Activated CD4-positive, CD25-positive, alpha-beta regulatory T cell (primary cell): ENCODE measurements at regions not wholly inside any gene's neighbourhood (a gene's known extent, or its start where the extent isn't known, plus 50 kb on each side); places are given as distances from the start of the nearest gene placed in this dataset.
"Not testable (repeated sequence)": the region's sequence is repeated elsewhere in the genome, so short reads cannot be mapped to it uniquely, and the experiment has no call there.

Experiments
- DNase-seq, 4 experiments: peaks; one replicate each; lab custom pipeline; 2025; lab: John Stamatoyannopoulos, UW

DNA sequence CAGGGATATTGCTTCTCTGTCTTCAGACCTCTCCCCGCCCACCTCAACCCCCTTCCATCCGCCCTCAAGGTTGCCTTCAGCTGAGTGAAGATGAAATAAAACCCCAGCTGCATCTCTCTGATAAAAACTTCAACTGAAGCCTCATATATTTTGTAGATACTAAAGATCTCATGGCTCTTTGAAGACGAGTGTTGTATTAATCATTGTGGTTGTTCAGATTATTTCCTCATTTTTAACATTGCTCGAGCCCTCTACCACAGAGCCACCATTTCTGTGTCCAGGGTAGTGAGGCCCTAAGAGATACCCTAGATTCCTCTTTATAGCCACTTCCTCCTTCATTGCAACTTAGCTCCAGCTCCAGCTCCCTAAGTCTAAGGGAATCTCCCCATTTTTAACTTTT, 312.8 kb upstream of the ZNF507 start:
- no peak for DNase-seq

DNA sequence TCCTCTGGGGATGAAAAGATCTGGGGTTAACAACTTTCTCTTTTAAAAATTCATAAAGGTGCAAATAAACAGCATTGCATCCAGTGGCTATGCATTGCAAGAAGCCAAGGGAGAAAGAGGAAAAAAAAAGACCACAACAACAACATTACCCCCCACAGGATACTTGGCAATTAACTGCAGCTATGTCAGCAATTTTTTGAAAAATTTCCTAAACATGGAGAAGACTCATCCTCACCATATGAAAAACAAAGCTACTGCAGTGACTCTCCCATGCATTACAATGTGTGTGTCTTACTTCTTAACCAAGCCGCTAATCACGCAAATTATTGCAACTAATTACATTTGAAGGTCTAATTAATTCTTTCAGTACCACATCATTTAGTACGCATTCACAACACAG, 309.8 kb upstream of the ZNF507 start:
- DNase-seq = no peak

DNA sequence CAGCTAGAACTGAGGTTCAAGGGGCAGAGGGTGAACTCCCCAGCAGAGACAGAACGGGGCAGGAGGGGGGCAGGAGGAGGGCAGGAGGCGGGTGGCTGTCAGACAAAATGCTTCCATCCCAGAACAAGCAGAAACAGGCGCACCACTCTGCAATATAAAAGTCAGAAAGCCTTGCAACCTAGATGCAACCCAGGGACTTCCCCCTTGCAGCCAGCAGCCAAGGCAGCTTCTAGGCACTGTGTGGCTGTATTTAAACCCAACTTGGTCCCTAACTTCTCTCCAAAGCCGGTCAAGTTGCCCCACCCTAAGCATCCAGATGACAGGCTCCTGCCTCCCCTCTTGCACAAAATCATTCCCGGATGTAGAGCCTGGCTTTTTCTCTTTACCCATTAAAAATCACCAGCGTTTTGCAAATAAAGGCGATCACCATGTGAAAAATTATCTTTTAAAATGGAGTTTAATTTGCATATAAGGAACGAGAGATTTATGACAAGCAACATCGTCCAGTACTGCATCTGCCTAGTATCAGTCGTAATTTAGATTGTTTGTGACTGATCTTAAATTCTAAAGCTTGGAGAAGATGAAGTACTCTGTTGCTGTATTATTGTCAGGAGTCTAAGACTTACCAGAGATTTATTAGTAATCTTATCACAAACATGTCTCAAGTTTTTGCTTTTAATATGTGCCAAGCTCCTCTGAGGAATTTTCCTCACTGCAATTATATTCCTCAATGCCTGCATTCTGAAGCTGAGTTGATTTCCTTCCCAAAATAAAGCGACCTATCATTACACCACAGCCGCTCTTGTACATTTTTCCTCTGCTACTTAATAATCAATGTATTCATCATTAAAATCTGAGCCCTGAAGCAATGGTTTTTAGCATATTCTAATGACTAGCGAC, 307.1 kb upstream of the ZNF507 start:
- no peak for DNase-seq

DNA sequence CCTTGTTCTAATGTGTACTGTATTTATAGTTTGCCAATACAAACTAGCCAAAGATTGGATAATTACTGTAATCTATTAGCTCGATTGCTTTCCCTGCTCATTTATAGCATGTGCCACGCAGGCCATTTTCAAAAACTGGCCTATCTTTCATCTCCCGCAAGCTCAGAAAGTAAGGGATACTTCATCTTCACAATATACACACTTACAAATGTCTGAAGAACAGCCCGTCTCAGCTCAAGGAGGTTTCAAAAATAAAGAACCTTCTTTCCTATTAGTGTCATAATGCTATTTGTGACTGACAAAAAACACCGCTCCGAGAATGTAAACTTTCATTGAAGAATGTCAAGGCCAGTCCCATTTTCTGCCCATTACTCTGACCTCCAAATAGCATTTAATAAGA, 306.4 kb upstream of the ZNF507 start:
- no peak for DNase-seq

DNA sequence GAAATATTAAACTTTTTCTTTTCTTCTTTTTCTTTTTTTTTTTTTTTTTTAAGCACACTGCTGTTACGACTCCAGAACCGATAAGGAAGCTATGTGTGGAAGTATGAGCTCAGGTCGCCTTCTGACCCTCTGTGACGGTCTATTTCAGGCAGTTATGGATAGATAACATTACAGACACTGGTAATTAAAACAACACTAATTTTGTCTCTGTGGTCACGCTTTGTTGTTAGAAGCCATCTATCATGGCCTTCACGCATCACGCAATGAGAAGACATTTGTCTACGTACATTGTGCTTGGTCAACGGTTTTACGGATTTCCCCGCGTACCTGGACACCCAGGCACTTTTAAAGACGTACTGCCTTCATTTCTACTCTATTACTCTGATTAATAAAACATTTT, 306.0 kb upstream of the ZNF507 start:
- DNase-seq = no peak

DNA sequence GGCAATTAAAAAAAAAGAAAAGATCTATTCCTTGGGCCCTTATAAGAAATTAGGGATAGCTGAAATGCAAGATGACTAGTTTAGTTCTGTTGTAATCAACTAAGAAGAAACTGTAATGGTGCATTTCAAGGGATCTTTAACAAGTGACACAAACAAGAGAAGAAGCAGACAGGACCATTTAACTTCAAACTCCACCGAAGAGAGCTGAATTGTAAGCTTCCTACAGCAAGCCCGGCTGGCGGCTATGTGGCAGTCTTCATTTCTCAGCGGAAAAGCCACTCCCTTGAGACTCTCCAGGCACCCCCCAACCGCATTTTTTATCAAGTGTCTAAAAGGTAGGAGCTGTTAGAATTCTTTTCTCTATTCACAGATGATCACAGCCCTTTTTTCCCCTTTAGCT, 305.2 kb upstream of the ZNF507 start:
- DNase-seq = no peak

DNA sequence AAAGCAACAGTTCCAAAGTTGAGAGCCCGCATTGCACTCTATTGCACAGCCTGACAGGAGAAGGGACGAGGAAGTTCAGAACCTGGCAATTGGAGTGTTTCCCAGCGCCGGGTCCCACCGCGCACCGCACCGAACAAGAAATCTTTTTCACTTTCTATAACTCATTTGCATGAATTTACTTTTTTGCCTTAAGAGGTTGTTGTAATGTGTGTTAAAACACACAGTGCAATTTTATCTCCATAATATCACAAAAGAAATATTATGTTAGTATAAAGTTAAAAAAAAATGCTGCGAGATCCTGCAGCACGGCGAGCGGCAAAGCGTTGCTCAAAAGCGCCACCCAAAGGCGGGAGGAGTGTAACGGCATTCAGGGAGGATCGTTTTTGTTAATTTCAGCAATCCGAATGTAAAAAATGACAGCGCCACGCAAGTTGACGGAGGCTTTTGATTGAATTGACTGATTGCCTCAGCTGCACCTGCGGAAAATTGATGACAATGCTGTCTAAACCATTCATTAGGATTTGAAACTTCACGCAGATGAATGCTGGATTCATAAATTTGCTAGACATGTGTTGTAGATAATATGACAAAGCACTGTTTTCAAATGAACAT, 303.6 kb upstream of the ZNF507 start:
- DNase-seq = no peak

DNA sequence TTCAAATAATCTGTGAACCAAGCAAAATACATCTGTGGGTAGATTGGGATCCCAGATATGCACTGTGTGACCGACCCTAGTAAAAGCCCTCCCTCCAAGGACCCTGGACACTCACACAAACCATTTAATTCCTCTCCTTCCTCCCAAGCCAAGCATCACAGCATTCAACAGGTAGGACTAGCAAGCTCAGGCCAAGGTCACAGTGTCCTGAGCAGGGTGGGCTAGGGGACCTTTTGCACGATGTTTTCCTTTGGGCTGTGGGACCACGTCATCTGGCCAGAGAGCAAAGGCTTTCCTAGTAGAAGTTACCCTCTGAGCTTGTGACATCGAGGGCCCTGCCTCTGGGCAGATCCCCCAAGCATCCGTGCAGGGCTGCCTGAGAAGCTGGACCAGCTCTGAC, 297.6 kb upstream of the ZNF507 start:
- no peak for DNase-seq

DNA sequence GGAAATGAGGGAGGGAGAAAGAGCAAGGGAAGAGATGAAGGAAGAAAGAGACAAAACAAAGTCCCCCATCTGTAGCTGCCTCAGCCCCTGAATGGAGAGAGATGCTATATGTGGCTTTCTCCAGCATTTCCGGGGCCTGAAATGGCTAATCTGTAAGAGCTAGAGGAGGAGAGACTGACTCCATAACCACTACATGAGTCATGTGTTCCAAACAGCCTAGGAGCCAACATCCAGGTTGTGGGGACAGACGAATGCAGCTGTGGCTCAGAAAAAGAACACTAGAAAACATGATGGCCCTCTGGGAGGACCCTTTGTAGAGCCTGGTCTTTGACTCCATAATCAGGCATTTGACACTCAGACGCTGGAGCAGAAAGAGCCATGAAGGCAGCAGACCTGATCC, 292.0 kb upstream of the ZNF507 start:
- DNase-seq = no peak

DNA sequence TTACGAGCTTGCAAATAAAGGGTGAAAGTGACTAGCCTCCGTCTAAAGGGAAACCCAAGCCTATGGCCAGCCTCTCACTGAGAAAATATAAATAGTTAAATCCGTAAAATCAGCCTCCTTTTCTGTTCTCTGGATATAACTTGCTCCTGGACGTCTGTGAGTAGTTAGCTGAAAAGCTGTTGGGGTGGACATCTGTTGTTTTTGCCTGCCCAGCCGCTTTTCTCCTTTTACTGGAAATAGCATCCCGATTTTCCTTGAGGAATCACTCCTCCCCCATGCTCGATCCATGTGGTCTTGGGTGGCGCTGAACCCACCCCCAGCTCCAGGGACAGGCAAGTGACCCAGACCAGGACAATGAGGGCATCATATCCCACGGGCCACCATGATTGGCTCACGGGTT, 291.5 kb upstream of the ZNF507 start:
- no peak for DNase-seq

DNA sequence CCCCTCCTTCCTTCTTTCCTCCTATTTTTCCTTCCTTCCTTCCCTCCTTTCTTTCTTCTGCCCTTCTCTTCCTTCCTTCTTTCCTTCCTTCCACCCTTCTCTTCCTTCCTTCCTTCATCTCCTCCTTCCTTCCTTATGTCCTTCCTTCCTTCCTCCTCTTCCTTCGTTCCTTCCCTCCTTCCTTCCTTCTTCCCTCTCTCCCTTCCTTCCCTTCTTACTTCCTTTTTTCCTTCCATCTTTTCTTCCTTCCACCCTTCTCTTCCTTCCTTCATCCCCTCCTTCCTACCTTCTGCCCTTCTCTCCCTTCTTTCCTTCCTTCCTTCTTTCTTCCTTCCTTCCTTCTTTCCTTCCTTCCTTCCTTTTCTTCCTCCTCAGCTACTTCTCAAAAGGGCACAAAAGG, 287.3 kb upstream of the ZNF507 start:
- no peak for DNase-seq

DNA sequence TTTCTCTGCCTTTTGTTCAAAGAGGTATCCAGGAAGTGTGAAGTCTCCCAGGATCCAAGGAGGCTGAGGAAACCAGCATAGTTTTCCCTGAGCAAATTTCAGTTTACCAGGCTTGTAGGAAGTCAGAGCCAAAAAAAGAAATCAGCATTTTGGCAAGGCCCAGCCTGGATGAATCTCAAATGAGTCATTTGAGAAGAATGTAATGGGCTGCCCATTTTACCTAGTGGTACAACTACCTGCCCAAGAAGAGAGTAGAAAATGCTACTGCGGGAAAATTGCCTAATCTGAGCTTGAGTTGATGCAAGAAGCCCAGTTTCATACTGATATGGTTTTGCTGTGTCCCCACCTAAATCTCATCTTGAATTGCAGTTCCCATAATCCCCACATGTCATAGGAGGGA, 284.1 kb upstream of the ZNF507 start:
- DNase-seq = no peak

DNA sequence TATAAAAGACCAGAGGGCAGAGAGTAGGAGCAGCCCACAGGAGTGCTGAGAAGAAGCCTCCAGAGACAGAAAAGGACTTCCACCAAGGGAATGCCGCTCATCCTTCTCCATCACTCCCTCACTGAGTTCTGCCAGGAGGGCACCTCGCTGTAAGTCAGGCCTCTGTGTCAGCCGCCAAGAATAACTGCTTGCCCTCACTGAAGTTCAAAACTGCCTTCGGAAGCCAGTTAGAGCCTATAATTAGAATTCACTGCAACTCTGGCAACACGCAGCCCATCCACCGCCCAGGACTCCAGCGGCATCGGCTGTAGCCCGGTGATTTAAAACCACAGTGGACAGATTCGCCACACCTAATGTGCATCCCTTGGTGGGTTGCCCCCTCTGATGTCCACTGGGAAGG, 281.8 kb upstream of the ZNF507 start:
- DNase-seq = no peak

DNA sequence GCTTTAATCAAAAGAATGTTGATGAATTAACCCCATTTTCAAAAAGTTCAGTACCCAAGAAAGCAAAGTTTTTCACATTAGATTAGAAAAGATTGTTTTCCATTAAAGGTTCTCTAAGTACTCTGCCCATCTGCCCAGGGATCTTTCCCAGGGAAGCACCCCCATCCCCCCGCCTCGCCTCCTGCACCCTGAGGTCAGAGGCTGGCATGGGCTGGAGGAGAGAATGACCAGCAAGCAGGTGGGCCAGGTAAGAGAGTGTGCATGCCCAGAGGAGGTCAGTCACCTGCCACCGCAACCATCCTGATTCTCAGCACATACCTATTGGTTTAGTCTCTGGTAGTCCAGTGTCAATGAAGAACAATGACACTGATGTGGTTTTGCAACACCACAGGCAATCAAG, 279.4 kb upstream of the ZNF507 start:
- DNase-seq = no peak

DNA sequence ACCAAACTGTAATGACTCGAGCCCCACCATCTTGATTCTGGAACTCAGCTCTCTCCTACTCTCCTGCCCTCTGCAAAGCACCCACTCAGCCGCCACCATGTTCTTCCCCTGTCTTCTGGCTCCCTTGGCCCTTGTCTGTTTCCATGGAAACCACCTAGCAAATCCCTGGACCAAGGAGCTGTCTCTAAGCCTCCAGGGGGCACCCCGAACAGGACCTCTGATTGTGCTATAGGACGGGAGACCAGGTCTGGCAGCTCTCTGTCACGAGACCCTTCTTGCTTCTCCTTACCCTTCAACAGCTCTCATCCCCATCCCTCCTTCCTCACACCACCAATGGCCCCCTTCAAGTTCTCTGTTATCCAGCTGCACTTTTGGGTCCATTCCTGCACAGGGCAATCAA, 277.7 kb upstream of the ZNF507 start:
- DNase-seq = no peak

DNA sequence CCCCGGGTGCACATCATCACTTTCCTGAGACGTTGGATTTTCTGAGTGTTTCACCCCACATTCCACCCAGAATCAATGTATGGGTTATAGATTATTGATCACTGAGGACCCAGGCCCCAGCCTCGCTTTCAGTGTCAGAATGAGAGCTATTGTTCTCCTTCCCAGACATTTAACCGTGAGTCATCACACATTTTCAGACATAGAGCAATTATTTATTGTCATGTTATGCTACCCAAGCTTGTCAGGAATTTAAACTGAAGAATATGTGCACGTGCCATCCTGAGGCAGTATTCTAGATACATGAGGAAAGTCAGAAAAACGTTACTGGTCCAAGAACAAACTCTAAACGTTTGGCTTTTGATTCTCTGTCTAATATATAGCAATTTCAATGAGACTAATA, 276.6 kb upstream of the ZNF507 start:
- DNase-seq = no peak

DNA sequence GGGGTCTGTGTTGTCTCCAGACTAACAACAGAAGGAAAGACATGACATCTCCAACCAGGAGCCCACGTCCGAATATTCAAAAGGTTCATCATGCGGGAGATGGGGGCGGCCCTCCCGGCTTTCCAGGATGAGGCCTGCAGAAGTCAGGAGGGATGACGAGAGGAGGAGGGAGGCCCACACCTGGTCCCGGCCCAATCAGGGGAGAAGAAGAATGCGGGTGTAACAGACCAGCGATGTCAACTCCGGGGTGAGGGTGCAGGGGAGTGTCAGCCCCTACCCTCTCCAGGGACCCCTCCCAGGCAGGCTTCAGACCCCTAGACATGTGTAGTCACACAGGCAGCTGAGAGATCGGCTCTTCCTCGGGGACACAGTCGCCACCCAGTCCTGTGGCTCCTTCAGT, 275.3 kb upstream of the ZNF507 start:
- no peak for DNase-seq

DNA sequence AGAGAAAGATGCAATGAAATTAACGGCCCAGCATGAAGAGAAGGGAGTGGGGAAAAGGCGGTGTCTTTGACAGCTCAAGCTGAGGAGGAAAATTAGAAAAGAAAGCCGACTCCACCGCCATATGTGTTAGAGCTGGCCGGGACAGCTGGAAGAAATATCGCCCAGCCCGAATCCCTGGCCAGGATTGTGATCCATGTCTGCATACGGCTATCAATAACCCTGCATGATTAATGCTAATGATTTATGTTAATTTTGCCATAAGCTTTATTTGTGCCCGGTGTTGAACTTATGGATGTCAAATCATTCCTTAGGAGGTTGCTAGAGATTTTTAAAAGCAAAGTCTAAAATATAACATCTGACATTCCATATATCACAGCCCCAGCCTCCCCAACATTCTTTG, 263.4 kb upstream of the ZNF507 start:
- no peak for DNase-seq

DNA sequence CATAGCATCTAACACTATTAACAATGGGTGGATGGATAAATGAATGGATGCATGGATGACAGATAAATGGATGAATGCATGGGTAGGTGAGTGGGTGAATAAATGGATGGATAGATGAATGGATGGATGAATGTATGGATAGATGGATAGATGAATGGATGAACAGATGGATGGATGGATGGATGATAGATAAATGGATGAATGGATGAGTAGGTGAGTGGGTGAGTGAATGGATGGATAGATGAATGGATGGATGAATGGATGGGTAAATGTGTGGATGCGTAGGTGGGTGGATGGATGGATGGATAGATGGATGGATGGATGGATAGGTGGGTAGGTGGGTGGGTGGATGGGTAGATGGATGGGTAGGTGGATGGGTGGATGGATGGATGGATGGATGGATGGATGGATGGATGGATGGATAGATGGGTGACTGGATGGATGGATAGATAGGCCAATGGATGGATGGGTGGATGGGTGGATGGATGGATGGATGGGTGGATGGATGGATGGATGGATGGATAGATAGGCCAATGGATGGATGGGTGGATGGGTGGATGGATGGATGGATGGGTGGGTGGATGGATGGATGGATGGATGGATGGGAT, 260.6 kb upstream of the ZNF507 start:
- not testable (repeated sequence) for DNase-seq

DNA sequence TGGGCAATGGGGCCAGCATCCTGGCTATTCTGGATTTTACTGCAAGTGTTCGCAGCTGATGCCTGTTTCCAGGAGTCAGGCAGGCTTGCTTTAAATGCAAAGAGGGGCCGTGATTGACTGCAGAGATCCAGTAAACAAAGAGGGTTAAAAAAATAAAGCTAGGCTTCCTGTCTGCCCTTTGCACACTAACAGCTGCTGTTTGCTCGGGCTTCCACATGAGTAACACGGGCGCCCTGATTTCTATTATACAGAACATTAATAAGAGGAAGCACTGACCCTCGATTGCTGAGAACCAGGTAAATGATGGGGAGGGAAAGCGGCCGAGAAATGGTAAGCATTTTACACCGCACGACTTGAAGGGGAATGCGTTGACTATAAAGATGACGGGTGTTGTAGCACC, 254.2 kb upstream of the ZNF507 start:
- DNase-seq = no peak

DNA sequence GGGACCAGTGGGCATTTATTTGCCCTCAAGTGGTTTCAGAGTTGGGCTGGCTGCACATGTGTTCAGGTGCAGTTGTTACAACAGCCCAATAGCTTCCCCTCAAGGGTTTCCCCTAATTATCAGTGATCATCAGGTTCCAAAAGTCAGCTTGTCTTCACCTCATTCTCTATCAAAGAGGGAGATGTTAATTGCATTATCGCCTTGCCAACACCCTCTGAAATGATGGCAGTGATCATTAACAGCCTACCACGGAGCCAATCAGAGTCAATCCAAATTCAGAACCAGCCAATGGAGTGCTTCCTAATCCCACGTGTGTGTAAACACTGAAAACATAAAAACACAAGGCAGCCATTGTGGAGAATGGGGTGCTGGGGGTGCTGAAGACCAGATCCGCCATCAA, 248.4 kb upstream of the ZNF507 start:
- no peak for DNase-seq

DNA sequence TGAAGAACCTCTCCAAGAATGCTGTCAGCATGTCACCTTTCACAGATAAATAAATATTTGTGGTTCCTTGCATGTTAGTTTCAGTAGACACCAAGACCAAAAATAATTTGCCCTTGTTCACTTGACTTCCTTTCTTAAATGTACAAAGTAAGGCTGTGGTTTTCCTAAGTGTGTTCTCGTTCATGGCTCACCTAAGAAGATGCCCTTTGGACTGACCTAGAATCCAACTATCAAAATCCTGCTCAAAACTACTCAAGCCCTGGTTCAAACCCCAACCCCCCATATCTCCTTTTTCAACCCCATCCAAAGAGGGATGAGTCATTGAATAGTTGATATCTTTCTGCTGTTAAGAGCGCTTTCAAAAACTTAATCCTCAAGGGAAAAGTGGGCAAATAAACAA, 247.8 kb upstream of the ZNF507 start:
- no peak for DNase-seq

DNA sequence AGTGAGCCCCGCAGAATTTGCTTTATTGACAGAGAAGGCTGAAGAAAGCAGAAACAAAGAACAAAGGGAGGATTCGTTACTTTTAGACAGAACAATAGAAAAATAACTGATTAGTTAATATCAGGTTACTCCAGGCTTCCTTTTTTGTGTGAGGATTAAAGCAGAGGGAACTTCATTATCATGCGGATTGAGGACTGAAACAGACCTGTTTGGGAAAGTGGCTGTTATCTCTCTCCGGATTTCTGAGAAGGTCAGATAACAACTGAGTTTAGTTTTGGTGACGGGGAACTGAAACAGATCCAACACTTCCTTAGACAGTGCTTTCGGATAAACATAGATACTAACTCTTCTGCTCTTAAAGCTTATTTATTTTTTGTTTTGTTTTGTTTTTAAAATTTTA, 246.4 kb upstream of the ZNF507 start:
- no peak for DNase-seq

DNA sequence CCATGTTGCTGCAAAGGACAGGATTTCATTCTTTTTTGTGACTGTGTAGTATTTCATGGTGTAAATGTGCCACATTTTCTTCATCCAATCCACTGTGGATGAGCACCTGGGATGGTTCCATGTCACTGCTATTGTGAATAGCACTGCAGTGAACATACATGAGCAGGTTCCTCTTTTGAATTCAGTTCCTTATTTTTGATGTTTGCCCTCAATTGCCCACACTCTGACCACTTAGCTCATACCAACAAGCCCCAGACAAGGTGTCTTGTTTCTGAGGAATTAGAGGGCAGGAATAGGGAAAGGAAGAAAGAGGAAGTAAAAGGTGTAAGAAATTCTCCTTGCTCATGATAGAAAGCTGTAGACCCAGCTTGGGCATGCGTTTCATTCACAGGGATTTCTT, 244.2 kb upstream of the ZNF507 start:
- DNase-seq = no peak
